ENCODE measurements at regions not wholly inside any gene's neighbourhood (a gene's known extent, or its start where the extent isn't known, plus 50 kb on each side); places are given as distances from the start of the nearest gene placed in this dataset.

DNA sequence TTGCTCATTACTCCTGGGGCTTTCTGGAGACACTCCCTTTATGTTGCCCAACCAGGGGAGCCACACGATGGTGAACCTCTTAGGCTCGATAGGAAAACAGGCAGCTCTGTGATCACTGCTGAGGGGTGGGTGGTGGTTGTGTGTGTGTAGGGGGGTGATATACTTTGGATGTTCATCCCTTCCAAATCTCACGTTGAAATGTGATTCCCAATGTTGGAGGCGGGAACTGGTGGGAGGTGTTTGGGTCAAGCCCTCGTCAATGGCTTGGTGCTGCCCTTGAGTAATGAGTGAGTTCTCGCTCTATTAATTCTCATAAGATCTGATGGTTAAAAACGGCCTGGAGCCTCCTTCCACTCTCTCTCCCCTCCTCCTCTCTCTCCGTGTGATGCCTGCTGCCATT, 204.0 kb upstream of the B3GAT1 start:
- H3K4me3 ChIP-seq (ENCODE audit: control extremely low read depth in 1 of 5, extremely low read depth in 1 of 5, insufficient read depth in 1 of 5, low read depth in 2 of 5, low read length in 4 of 5): no peak overlapping the region
- Mint-ChIP-seq H3K27me3 (peaks cover 1% of the 10 kb centered on the region), H3K9me3 (ENCODE audit: insufficient read depth) (no peaks in the 10 kb centered on the region), H3K27ac (no peak overlapping the region), H3K4me3 (no peak overlapping the region), H3K4me1 (no peaks in the 10 kb centered on the region)
- POLR2A ChIA-PET: no interaction called here
- no peaks in the 10 kb centered on the region for H3K36me3 ChIP-seq (replicated peaks in 1 of 2; ENCODE audit: control extremely low read depth in 1 of 2, control insufficient read depth in 1 of 2, extremely low read depth in 1 of 2, insufficient read depth in 2 of 2, low read length in 1 of 2)
- H4K20me1 ChIP-seq (ENCODE audit: control insufficient read depth, insufficient read depth, low read length, poor library complexity, severe bottlenecking): no peaks in the 10 kb centered on the region
- H3K27me3 ChIP-seq (replicated peaks in 1 of 4; ENCODE audit: control extremely low read depth in 1 of 4, control insufficient read depth in 3 of 4, insufficient read depth in 4 of 4, low read length in 3 of 4): no peaks in the 10 kb centered on the region
- H3K27ac ChIP-seq (ENCODE audit: low read length in 2 of 2): no peak overlapping the region
- intact Hi-C loops (cut with micrococcal nuclease): no loop called here
- H3K9ac ChIP-seq (ENCODE audit: low read length): no peak overlapping the region
- H2AFZ ChIP-seq (ENCODE audit: insufficient read depth, low read depth, low read length, poor library complexity, severe bottlenecking): no peak overlapping the region
- H3K4me2 ChIP-seq (replicated peaks; ENCODE audit: low read depth, low read length, poor library complexity, severe bottlenecking): no peak overlapping the region
- DNase-seq: no peak
- no peak for ATAC-seq (ENCODE audit: low read depth)
- CTCF ChIA-PET: no interaction called here
- H3K79me2 ChIP-seq (ENCODE audit: control insufficient read depth, insufficient read depth, low read length): no peaks in the 10 kb centered on the region
- WGBS (ENCODE audit: insufficient coverage): 55% methylated on average over 2 of the region's 8 CpGs
- no peaks in the 10 kb centered on the region for H3K4me1 ChIP-seq (ENCODE audit: control insufficient read depth in 2 of 2, insufficient read depth in 2 of 2, low read length in 2 of 2)
- TF ChIP-seq EZH2 (IDR thresholded peaks at IDR 0.05; ENCODE audit: borderline replicate concordance, insufficient read depth, low read depth, low read length, poor library complexity, severe bottlenecking): no peak
- TF ChIP-seq, protein P1, sequence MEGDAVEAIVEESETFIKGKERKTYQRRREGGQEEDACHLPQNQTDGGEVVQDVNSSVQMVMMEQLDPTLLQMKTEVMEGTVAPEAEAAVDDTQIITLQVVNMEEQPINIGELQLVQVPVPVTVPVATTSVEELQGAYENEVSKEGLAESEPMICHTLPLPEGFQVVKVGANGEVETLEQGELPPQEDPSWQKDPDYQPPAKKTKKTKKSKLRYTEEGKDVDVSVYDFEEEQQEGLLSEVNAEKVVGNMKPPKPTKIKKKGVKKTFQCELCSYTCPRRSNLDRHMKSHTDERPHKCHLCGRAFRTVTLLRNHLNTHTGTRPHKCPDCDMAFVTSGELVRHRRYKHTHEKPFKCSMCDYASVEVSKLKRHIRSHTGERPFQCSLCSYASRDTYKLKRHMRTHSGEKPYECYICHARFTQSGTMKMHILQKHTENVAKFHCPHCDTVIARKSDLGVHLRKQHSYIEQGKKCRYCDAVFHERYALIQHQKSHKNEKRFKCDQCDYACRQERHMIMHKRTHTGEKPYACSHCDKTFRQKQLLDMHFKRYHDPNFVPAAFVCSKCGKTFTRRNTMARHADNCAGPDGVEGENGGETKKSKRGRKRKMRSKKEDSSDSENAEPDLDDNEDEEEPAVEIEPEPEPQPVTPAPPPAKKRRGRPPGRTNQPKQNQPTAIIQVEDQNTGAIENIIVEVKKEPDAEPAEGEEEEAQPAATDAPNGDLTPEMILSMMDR (IDR thresholded peaks at IDR 0.05): no peak
- peaks cover 0 to 13% (median 0%) of the 10 kb centered on the region in 3 donors for H3K9me3 ChIP-seq (ENCODE audit: control extremely low read depth in 1 of 3, control insufficient read depth in 2 of 3, insufficient read depth in 1 of 3, low read length in 2 of 3)

DNA sequence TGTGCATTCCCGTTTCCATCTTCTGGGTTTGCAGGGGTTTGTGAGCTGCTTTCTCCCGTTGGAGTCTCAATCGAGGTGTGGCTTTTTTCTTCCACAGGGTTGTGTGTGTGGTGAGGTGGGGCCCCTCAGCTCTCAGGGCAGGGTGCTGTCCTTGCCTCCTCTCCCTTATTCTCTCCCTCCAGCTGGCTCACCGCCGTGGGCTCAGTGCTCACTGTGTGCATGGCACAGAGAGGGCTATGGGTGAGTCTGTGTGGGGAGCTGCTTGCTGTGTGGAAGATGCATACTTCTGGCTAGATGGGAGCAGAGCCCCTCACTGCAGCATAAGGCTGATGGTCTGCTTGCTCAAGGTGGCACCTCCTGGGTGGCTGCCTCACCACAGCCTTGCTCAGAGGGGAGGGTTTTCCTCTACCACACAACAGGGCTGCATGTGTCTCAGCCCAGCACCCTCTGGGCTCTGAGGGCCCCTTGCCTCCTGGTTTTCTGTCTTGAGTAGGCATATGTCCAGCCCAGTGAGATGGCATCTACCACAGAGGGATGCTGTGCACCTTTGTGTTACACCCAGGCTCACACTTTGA, 203.1 kb upstream of the B3GAT1 start:
- no peak overlapping the region for H3K9ac ChIP-seq (ENCODE audit: low read length)
- WGBS (ENCODE audit: insufficient coverage): 83% methylated on average over 1 of the region's 5 CpGs
- no peak overlapping the region for H3K27ac Mint-ChIP-seq
- peaks cover 0 to 13% (median 0%) of the 10 kb centered on the region in 3 donors for H3K9me3 ChIP-seq (ENCODE audit: control extremely low read depth in 1 of 3, control insufficient read depth in 2 of 3, insufficient read depth in 1 of 3, low read length in 2 of 3)
- no peaks in the 10 kb centered on the region for H3K79me2 ChIP-seq (ENCODE audit: control insufficient read depth, insufficient read depth, low read length)
- H3K4me2 ChIP-seq (replicated peaks; ENCODE audit: low read depth, low read length, poor library complexity, severe bottlenecking): no peak overlapping the region
- H2AFZ ChIP-seq (ENCODE audit: insufficient read depth, low read depth, low read length, poor library complexity, severe bottlenecking): no peak overlapping the region
- no peak for DNase-seq
- H3K27me3 Mint-ChIP-seq: no peaks in the 10 kb centered on the region
- no peaks in the 10 kb centered on the region for H3K36me3 ChIP-seq (replicated peaks in 1 of 2; ENCODE audit: control extremely low read depth in 1 of 2, control insufficient read depth in 1 of 2, extremely low read depth in 1 of 2, insufficient read depth in 2 of 2, low read length in 1 of 2)
- TF ChIP-seq, protein P1 (IDR thresholded peaks at IDR 0.05): no peak
- TF ChIP-seq EZH2 (IDR thresholded peaks at IDR 0.05; ENCODE audit: borderline replicate concordance, insufficient read depth, low read depth, low read length, poor library complexity, severe bottlenecking): no peak
- no peak overlapping the region for H3K27ac ChIP-seq (ENCODE audit: low read length in 2 of 2)
- ChIA-PET POLR2A (no interaction called here), CTCF (no interaction called here)
- H3K4me3 ChIP-seq (ENCODE audit: control extremely low read depth in 1 of 5, extremely low read depth in 1 of 5, insufficient read depth in 1 of 5, low read depth in 2 of 5, low read length in 4 of 5): no peak overlapping the region
- H3K27me3 ChIP-seq (replicated peaks in 1 of 4; ENCODE audit: control extremely low read depth in 1 of 4, control insufficient read depth in 3 of 4, insufficient read depth in 4 of 4, low read length in 3 of 4): no peaks in the 10 kb centered on the region
- H3K4me1 Mint-ChIP-seq: no peaks in the 10 kb centered on the region
- H4K20me1 ChIP-seq (ENCODE audit: control insufficient read depth, insufficient read depth, low read length, poor library complexity, severe bottlenecking): no peaks in the 10 kb centered on the region
- ATAC-seq (ENCODE audit: low read depth): no peak
- H3K9me3 Mint-ChIP-seq (ENCODE audit: insufficient read depth): no peaks in the 10 kb centered on the region
- no peaks in the 10 kb centered on the region for H3K4me1 ChIP-seq (ENCODE audit: control insufficient read depth in 2 of 2, insufficient read depth in 2 of 2, low read length in 2 of 2)
- intact Hi-C loops (cut with micrococcal nuclease): no loop called here
- H3K4me3 Mint-ChIP-seq: no peak overlapping the region
